Pancreas (tissue), 10 donors: ENCODE measurements at regions not wholly inside any gene's neighbourhood (a gene's known extent, or its start where the extent isn't known, plus 50 kb on each side); places are given as distances from the start of the nearest gene placed in this dataset.

Experiments
- ATAC-seq, 4 donors: fragments of 200-7000 bp; cut with Tn5 transposase; one replicate each; pipeline versions ENCODE4 v1.8.0 to v1.9.1; 2020; ENCODE audit warnings: mild to moderate bottlenecking in 4 of 4, moderate library complexity in 4 of 4
- DNase-seq, 6 donors: peaks; one replicate each; pipeline ENCODE4 v3.0.0-alpha.2; 2020
- FAIRE-seq: peaks from 2 replicates; lab custom pipeline; 2012; peaks lifted over from hg19 to GRCh38; lab: Jason Lieb, UNC
- H3K27ac ChIP-seq, 4 donors: fragments of 200-600 bp; sonication (generic); 1 replicate in 3 of 4; 2 replicates in 1 of 4; pipeline versions ENCODE4 v1.5.0 to v1.8.0; 2020
- H3K27me3 ChIP-seq, 4 donors: fragments of 200-600 bp; one replicate each; pipeline ENCODE4 v1.8.0; 2021
- H3K36me3 ChIP-seq, 3 donors: fragments of 200-600 bp; sonication (generic) in 1 of 3; one replicate each; pipeline versions ENCODE4 v1.5.0 to v1.8.0; 2020 to 2021
- H3K4me1 ChIP-seq, 3 donors: fragments of 200-600 bp; one replicate each; pipeline ENCODE4 v1.8.0; 2021
- H3K4me3 ChIP-seq, 4 donors: fragments of 200-600 bp; sonication (generic) in 2 of 4; one replicate each; pipeline versions ENCODE4 v1.5.0 to v1.8.0; 2020 to 2021
- H3K9me3 ChIP-seq, 4 donors: fragments of 200-600 bp; one replicate each; pipeline ENCODE4 v1.8.0; 2021
- WGBS, 2 donors: extraction: QIAGEN DNeasy Blood & Tissue Kit; methylation state at CpG; one replicate each; pipeline ENCODE4 v1.1.7; 2013; 5-methylcytosine and 5-hydroxymethylcytosine counted together
- intact Hi-C, 3 donors: fragments of 100-400 bp; cut with DNase I; formaldehyde crosslinking; loops; one replicate each; pipeline versions ENCODE4 v1.11.1 to v1.14.2; 2022
- TF ChIP-seq, protein P1 (sequence below), 4 donors: fragments of 200-600 bp; sonication (generic) in 3 of 4; IDR thresholded peaks; one replicate each; pipeline versions ENCODE4 v1.5.0 to v1.8.0; 2021; ENCODE audit warnings: antibody characterized with exemption in 4 of 4
- donor health status: healthy with polysubstance abuse.
- donor health status: DM: no; HTN: no; CAD: no; lungs with moderate emphysema.
- donor health status: DM: no; HTN: no; CAD: no.
- donor health status: control.
- donor health status: control.
- donor health status: Bipolar disorder and iron deficiency.
- donor health status: DM: yes; HTN: yes; CAD: no.
- donor health status: DM: no; HTN: no; CAD: no.
- donor health status: DM: no; HTN: no; CAD: no.
- donor health status: DM: yes; HTN: yes; CAD: no.

DNA sequence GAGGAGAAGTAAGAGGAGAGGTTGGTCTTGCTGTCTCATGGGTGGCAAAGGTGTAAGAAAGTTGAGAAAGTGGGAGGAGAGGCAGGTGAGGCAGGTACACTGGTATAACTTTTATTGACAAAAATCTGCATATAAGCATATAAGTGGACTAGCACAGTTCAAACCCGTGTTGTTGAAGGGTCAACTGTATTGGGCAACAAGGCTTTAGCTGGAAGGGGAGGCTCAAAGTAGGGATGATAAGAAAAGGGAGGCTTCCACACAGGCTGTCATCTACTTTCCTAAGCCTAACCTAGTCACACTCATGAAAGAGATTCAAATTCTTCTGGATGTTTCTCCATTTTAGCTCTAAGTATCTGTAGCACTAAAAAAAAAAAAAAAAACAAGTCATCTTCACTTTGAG lies 188.1 kb upstream of the SEMA6D start:
- no peaks in the 10 kb centered on the region for H3K4me1 ChIP-seq
- WGBS, 2 donors = 74 to 79% methylated on average over 1 of the region's 1 CpG
- FAIRE-seq (no peak), DNase-seq (no peak), ATAC-seq (no peak)
- no peaks in the 10 kb centered on the region for H3K9me3 ChIP-seq
- no peak overlapping the region for H3K27ac ChIP-seq
- H3K27me3 ChIP-seq = no peaks in the 10 kb centered on the region
- no peak overlapping the region for H3K4me3 ChIP-seq
- intact Hi-C loops = no loop called here
- H3K36me3 ChIP-seq = no peaks in the 10 kb centered on the region
- TF ChIP-seq, protein P1, sequence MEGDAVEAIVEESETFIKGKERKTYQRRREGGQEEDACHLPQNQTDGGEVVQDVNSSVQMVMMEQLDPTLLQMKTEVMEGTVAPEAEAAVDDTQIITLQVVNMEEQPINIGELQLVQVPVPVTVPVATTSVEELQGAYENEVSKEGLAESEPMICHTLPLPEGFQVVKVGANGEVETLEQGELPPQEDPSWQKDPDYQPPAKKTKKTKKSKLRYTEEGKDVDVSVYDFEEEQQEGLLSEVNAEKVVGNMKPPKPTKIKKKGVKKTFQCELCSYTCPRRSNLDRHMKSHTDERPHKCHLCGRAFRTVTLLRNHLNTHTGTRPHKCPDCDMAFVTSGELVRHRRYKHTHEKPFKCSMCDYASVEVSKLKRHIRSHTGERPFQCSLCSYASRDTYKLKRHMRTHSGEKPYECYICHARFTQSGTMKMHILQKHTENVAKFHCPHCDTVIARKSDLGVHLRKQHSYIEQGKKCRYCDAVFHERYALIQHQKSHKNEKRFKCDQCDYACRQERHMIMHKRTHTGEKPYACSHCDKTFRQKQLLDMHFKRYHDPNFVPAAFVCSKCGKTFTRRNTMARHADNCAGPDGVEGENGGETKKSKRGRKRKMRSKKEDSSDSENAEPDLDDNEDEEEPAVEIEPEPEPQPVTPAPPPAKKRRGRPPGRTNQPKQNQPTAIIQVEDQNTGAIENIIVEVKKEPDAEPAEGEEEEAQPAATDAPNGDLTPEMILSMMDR (IDR thresholded peaks at IDR 0.05) = no peak

DNA sequence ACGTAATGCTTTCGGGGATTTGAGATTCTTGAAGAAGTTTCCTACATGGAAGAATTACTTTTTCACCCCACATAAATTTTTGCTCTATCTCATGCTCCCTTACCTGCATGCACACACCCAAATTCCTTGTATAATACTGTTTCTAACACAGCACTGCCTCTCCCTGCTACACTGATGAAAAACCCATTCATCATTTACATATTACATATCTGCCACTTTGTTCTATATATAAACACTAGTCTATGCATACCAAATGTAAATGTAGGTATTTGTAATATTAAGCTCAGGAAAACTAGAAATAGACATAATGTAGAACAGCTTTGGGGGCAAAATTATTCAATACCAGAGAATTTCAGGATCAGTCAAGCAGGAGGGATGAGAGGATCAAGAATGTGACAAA lies 182.6 kb upstream of the SEMA6D start:
- intact Hi-C loops = no loop called here
- Histone ChIP-seq H3K9me3 (peaks cover 0 to 3% (median 0%) of the 10 kb centered on the region in 4 donors), H3K27ac (no peak overlapping the region), H3K4me3 (no peak overlapping the region), H3K27me3 (no peaks in the 10 kb centered on the region), H3K36me3 (no peaks in the 10 kb centered on the region), H3K4me1 (no peaks in the 10 kb centered on the region)
- DNase-seq (no peak), FAIRE-seq (no peak), ATAC-seq (no peak)
- TF ChIP-seq, protein P1 (IDR thresholded peaks at IDR 0.05) = no peak
- 95% methylated on average over 2 of the region's 2 CpGs for WGBS, 2 donors

DNA sequence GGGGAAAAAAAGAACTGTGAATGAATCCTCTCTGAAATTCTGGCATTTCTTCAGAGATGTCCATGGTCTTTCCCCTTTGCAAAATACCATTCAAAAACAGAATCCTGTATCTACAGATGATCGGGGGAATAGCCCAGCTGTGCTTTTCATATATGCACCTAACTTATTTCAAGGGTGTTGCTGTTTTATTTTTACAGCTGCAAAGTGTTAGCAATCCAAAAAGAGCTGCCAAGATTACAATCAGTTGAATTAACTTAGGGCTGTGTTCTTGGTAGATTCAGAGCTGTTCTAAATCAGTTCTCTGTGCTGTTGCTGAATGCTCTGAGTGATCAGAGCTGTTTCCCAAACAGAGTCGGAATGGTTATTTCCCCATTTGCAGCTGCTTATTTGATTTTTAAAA lies 175.7 kb upstream of the SEMA6D start:
- Histone ChIP-seq H3K4me3 (no peak overlapping the region), H3K4me1 (no peaks in the 10 kb centered on the region), H3K27ac (no peak overlapping the region), H3K36me3 (no peaks in the 10 kb centered on the region), H3K9me3 (no peaks in the 10 kb centered on the region), H3K27me3 (no peaks in the 10 kb centered on the region)
- FAIRE-seq (no peak), DNase-seq (no peak), ATAC-seq (no peak)
- 69 to 84% methylated on average over 2 of the region's 2 CpGs for WGBS, 2 donors
- intact Hi-C loops = no loop called here
- TF ChIP-seq, protein P1 (IDR thresholded peaks at IDR 0.05) = no peak

DNA sequence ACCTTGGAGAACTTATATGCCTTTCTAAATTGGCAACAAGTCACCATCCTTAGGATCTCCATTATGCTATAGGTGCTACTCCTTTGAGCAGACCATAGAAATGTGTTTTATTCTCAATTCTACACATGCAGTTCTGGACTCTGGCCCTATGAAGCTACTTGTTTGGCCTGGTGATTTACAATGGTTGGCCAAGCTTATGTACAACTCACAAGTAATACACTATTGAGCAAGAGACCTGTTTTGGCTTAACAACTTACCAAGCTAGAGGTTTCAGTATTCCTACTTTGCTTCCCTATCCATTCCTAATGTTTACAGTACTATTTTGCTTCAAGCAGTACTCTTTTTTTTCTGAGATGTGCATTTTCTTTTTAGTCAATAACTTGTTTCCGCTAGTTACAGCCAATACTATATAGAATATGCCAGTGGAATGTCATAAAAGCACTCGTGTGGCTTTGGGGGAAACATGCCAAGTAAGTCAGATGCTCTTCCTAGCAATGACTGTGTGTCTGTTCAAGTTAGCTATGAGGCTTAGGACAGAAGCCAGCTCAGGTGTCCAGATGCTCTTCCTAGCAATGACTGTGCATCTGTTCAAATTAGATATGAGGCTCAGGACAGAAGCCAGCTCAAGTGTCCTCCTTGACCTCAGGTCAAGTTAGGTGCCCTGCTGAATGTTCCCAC lies 174.9 kb upstream of the SEMA6D start:
- no peaks in the 10 kb centered on the region for H3K36me3 ChIP-seq
- 66 to 70% methylated on average over 2 of the region's 2 CpGs for WGBS, 2 donors
- H3K27ac ChIP-seq = no peak overlapping the region
- ATAC-seq (no peak), DNase-seq (no peak), FAIRE-seq (no peak)
- no peaks in the 10 kb centered on the region for H3K4me1 ChIP-seq
- TF ChIP-seq, protein P1 (IDR thresholded peaks at IDR 0.05) = no peak
- H3K4me3 ChIP-seq = no peak overlapping the region
- no peaks in the 10 kb centered on the region for H3K27me3 ChIP-seq
- intact Hi-C loops = no loop called here
- H3K9me3 ChIP-seq = no peaks in the 10 kb centered on the region

DNA sequence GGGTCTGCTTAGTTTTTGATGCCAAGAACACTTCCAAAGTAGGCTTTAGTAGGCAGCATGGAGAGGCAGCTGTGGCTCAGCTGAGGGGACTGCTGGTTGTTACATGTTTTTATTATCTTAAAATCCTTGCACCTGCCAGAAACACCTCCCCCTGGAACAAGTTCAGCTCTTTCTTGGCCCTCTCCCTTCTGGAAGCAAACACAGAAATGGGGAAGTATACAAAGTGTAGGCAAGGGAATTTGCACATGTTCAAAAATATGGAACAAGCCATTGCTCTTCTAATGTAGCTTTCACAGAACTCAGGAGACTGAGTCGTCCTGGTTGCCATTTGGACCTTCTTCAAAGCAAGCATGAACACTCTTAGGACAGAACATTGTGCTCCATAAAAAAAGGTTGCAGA lies 169.1 kb upstream of the SEMA6D start:
- H3K36me3 ChIP-seq = no peaks in the 10 kb centered on the region
- TF ChIP-seq, protein P1 (IDR thresholded peaks at IDR 0.05) = no peak
- H3K27ac ChIP-seq = no peak overlapping the region
- FAIRE-seq (no peak), DNase-seq (peak in 1 of 6 donors; percentile 15), ATAC-seq (peak in 2 of 4 donors; percentile 56 to 58)
- intact Hi-C loops = no loop called here
- no peaks in the 10 kb centered on the region for H3K9me3 ChIP-seq
- H3K4me3 ChIP-seq = no peak overlapping the region
- no peaks in the 10 kb centered on the region for H3K27me3 ChIP-seq
- 30 to 33% methylated on average over 1 of the region's 1 CpG for WGBS, 2 donors
- H3K4me1 ChIP-seq = no peaks in the 10 kb centered on the region
